A673 (cell line): ENCODE measurements at regions not wholly inside any gene's neighbourhood (a gene's known extent, or its start where the extent isn't known, plus 50 kb on each side); places are given as distances from the start of the nearest gene placed in this dataset.

ENCODE experiments used
- CTCF ChIP-seq: fragments of 300-800, 200-600 bp; sonication (generic); conservative IDR thresholded peaks from 2 replicates; pipeline ENCODE4 v1.5.1; 2017; ENCODE audit warnings: low read depth, mild to moderate bottlenecking, antibody characterized with exemption, low read length, moderate library complexity, mixed read lengths
- EZH2 ChIP-seq: fragments of 200-600 bp; sonication (generic); IDR thresholded peaks from 2 replicates; pipeline ENCODE4 v1.6.1; 2017; ENCODE audit warnings: borderline replicate concordance, low read depth, mild to moderate bottlenecking, mixed read lengths, antibody characterized with exemption, low read length; ENCODE audit not compliant: poor library complexity, severe bottlenecking

GRCh38 chr19:31470952-31471351 lies 121.7 kb upstream of the TSHZ3 start:
- TF ChIP-seq CTCF = no peak
- no peak for TF ChIP-seq EZH2
